Activated T-cell treated with anti-CD3 and anti-CD28 coated beads, Interleukin-2, amount 50 U/mL, for 24 hours (primary cell): ENCODE measurements at regions not wholly inside any gene's neighbourhood (a gene's known extent, or its start where the extent isn't known, plus 50 kb on each side); places are given as distances from the start of the nearest gene placed in this dataset.
A peak's percentile ranks its signal among the peaks of the same experiment; 100 is the strongest.

Source experiments
- DNase-seq: peaks from one replicate; pipeline ENCODE4 v3.0.0-alpha.2; 2020
- H3K27ac Mint-ChIP-seq: 2 replicates; pipeline ENCODE4 v1.8.0; 2020; ENCODE audit warnings: mild to moderate bottlenecking, mixed read lengths
- H3K27me3 Mint-ChIP-seq: 2 replicates; pipeline ENCODE4 v1.8.0; 2020; ENCODE audit warnings: mixed read lengths
- H3K36me3 Mint-ChIP-seq: 2 replicates; pipeline ENCODE4 v1.8.0; 2020; ENCODE audit warnings: low read depth, mixed read lengths
- H3K4me1 Mint-ChIP-seq: 2 replicates; pipeline ENCODE4 v1.8.0; 2020; ENCODE audit warnings: low read depth, mixed read lengths
- H3K4me3 Mint-ChIP-seq: 2 replicates; pipeline ENCODE4 v1.8.0; 2020; ENCODE audit warnings: mild to moderate bottlenecking, moderate library complexity, mixed read lengths
- H3K9me3 Mint-ChIP-seq: 2 replicates; pipeline ENCODE4 v1.8.0; 2020; ENCODE audit warnings: mixed read lengths

- Mint-ChIP-seq H3K27me3 (peaks cover 2% of the 10 kb centered on the region), H3K9me3 (no peaks in the 10 kb centered on the region), H3K36me3 (no peaks in the 10 kb centered on the region), H3K4me3 (no peak overlapping the region), H3K4me1 (no peaks in the 10 kb centered on the region), H3K27ac (no peak overlapping the region)
- peak; percentile 30 for DNase-seq
Measured at GRCh38 chr18:68623342-68623741, 91.6 kb downstream of the TMX3 start.

- Mint-ChIP-seq H3K27me3 (peaks cover 10% of the 10 kb centered on the region), H3K9me3 (no peaks in the 10 kb centered on the region), H3K36me3 (no peaks in the 10 kb centered on the region), H3K4me1 (no peaks in the 10 kb centered on the region), H3K27ac (no peak overlapping the region), H3K4me3 (no peak overlapping the region)
- DNase-seq: no peak
Measured at GRCh38 chr18:68611311-68611710, 103.6 kb downstream of the TMX3 start.

- Mint-ChIP-seq H3K4me3 (no peak overlapping the region), H3K9me3 (no peaks in the 10 kb centered on the region), H3K27me3 (peaks cover 4% of the 10 kb centered on the region), H3K36me3 (no peaks in the 10 kb centered on the region), H3K27ac (no peak overlapping the region), H3K4me1 (no peaks in the 10 kb centered on the region)
- DNase-seq: no peak
Measured at GRCh38 chr18:68608851-68609490, 105.9 kb downstream of the TMX3 start.

GRCh38 chr18:68607852-68608251 lies 107.1 kb downstream of the TMX3 start:
- no peaks in the 10 kb centered on the region for H3K9me3 Mint-ChIP-seq
- DNase-seq: no peak
- H3K27me3 Mint-ChIP-seq: peaks cover 3% of the 10 kb centered on the region
- no peak overlapping the region for H3K27ac Mint-ChIP-seq
- no peaks in the 10 kb centered on the region for H3K36me3 Mint-ChIP-seq
- H3K4me3 Mint-ChIP-seq: no peak overlapping the region
- no peaks in the 10 kb centered on the region for H3K4me1 Mint-ChIP-seq

GRCh38 chr18:68604256-68604655 lies 110.7 kb downstream of the TMX3 start:
- no peaks in the 10 kb centered on the region for H3K27me3 Mint-ChIP-seq
- no peaks in the 10 kb centered on the region for H3K4me1 Mint-ChIP-seq
- DNase-seq: no peak
- no peaks in the 10 kb centered on the region for H3K36me3 Mint-ChIP-seq
- H3K27ac Mint-ChIP-seq: no peak overlapping the region
- no peaks in the 10 kb centered on the region for H3K9me3 Mint-ChIP-seq
- no peak overlapping the region for H3K4me3 Mint-ChIP-seq

GRCh38 chr18:68596016-68596415 lies 118.9 kb downstream of the TMX3 start:
- no peak overlapping the region for H3K4me3 Mint-ChIP-seq
- no peaks in the 10 kb centered on the region for H3K36me3 Mint-ChIP-seq
- no peaks in the 10 kb centered on the region for H3K4me1 Mint-ChIP-seq
- no peaks in the 10 kb centered on the region for H3K9me3 Mint-ChIP-seq
- DNase-seq: no peak
- no peak overlapping the region for H3K27ac Mint-ChIP-seq
- H3K27me3 Mint-ChIP-seq: peaks cover 4% of the 10 kb centered on the region

- no peaks in the 10 kb centered on the region for H3K4me1 Mint-ChIP-seq
- H3K27me3 Mint-ChIP-seq: no peaks in the 10 kb centered on the region
- H3K4me3 Mint-ChIP-seq: no peak overlapping the region
- no peak overlapping the region for H3K27ac Mint-ChIP-seq
- no peak for DNase-seq
- no peaks in the 10 kb centered on the region for H3K36me3 Mint-ChIP-seq
- H3K9me3 Mint-ChIP-seq: no peaks in the 10 kb centered on the region
Measured at GRCh38 chr18:68588169-68588568, 126.7 kb downstream of the TMX3 start.

- no peak for DNase-seq
- Mint-ChIP-seq H3K9me3 (no peaks in the 10 kb centered on the region), H3K27me3 (no peaks in the 10 kb centered on the region), H3K36me3 (no peaks in the 10 kb centered on the region), H3K27ac (no peak overlapping the region), H3K4me3 (no peak overlapping the region), H3K4me1 (no peaks in the 10 kb centered on the region)
Measured at GRCh38 chr18:68583685-68584084, 131.2 kb downstream of the TMX3 start.

- Mint-ChIP-seq H3K9me3 (peaks cover 2% of the 10 kb centered on the region), H3K27ac (no peak overlapping the region), H3K4me3 (no peak overlapping the region), H3K36me3 (no peaks in the 10 kb centered on the region), H3K4me1 (no peaks in the 10 kb centered on the region), H3K27me3 (no peaks in the 10 kb centered on the region)
- no peak for DNase-seq
Measured at GRCh38 chr18:68574311-68574710, 140.6 kb downstream of the TMX3 start.

GRCh38 chr18:68569936-68570335 lies 145.0 kb downstream of the TMX3 start:
- H3K4me3 Mint-ChIP-seq: no peak overlapping the region
- no peaks in the 10 kb centered on the region for H3K36me3 Mint-ChIP-seq
- H3K27ac Mint-ChIP-seq: no peak overlapping the region
- peaks cover 7% of the 10 kb centered on the region for H3K27me3 Mint-ChIP-seq
- H3K9me3 Mint-ChIP-seq: peaks cover 2% of the 10 kb centered on the region
- DNase-seq: no peak
- H3K4me1 Mint-ChIP-seq: no peaks in the 10 kb centered on the region

GRCh38 chr18:68568364-68569155 lies 146.3 kb downstream of the TMX3 start:
- no peak overlapping the region for H3K4me3 Mint-ChIP-seq
- no peak overlapping the region for H3K27ac Mint-ChIP-seq
- no peak for DNase-seq
- peaks cover 2% of the 10 kb centered on the region for H3K9me3 Mint-ChIP-seq
- peaks cover 7% of the 10 kb centered on the region for H3K27me3 Mint-ChIP-seq
- H3K36me3 Mint-ChIP-seq: no peaks in the 10 kb centered on the region
- no peaks in the 10 kb centered on the region for H3K4me1 Mint-ChIP-seq

GRCh38 chr18:68566991-68567390 lies 147.9 kb downstream of the TMX3 start:
- Mint-ChIP-seq H3K4me3 (no peak overlapping the region), H3K27me3 (peaks cover 7% of the 10 kb centered on the region), H3K4me1 (no peaks in the 10 kb centered on the region), H3K27ac (no peak overlapping the region), H3K9me3 (peaks cover under 1% of the 10 kb centered on the region), H3K36me3 (no peaks in the 10 kb centered on the region)
- no peak for DNase-seq

GRCh38 chr18:68564961-68565360 lies 149.9 kb downstream of the TMX3 start:
- no peaks in the 10 kb centered on the region for H3K36me3 Mint-ChIP-seq
- no peaks in the 10 kb centered on the region for H3K9me3 Mint-ChIP-seq
- no peak overlapping the region for H3K4me3 Mint-ChIP-seq
- no peak for DNase-seq
- H3K4me1 Mint-ChIP-seq: no peaks in the 10 kb centered on the region
- no peak overlapping the region for H3K27ac Mint-ChIP-seq
- H3K27me3 Mint-ChIP-seq: peaks cover 7% of the 10 kb centered on the region

- no peak overlapping the region for H3K27ac Mint-ChIP-seq
- no peak for DNase-seq
- H3K4me3 Mint-ChIP-seq: no peak overlapping the region
- no peaks in the 10 kb centered on the region for H3K36me3 Mint-ChIP-seq
- H3K4me1 Mint-ChIP-seq: no peaks in the 10 kb centered on the region
- no peaks in the 10 kb centered on the region for H3K9me3 Mint-ChIP-seq
- H3K27me3 Mint-ChIP-seq: peaks cover 7% of the 10 kb centered on the region
Measured at GRCh38 chr18:68564351-68564750, 150.6 kb downstream of the TMX3 start.

- no peaks in the 10 kb centered on the region for H3K36me3 Mint-ChIP-seq
- H3K27ac Mint-ChIP-seq: no peak overlapping the region
- H3K9me3 Mint-ChIP-seq: no peaks in the 10 kb centered on the region
- peaks cover 5% of the 10 kb centered on the region for H3K27me3 Mint-ChIP-seq
- no peak overlapping the region for H3K4me3 Mint-ChIP-seq
- H3K4me1 Mint-ChIP-seq: no peaks in the 10 kb centered on the region
- DNase-seq: no peak
Measured at GRCh38 chr18:68560128-68560527, 154.8 kb downstream of the TMX3 start.
